T-helper 1 cell (primary cell): ENCODE measurements at regions not wholly inside any gene's neighbourhood (a gene's known extent, or its start where the extent isn't known, plus 50 kb on each side); places are given as distances from the start of the nearest gene placed in this dataset.

Experiments used
- DNase-seq, 5 donors: peaks; one replicate each; pipeline ENCODE4 v3.0.0-alpha.2; 2012 to 2020

DNA sequence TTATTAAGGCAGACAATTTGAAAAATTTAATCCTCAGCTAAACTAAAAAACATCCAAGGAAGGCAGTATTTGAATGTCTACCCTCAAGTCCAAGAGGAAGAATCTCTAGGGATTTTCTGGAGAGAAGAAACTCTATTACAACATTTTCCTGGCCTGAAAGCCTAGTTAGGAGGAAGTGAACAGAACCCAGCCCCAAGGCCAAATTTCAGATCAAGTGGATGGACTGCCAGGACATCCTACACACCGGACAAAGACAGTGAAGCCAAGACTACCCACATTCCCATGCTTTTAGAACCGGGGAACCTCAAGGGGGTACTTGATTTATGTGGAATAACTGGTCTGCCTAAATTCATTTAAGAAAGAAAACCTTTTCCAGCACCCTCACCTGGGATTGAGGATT, 108.9 kb upstream of the MEOX2 start:
- no peak for DNase-seq

DNA sequence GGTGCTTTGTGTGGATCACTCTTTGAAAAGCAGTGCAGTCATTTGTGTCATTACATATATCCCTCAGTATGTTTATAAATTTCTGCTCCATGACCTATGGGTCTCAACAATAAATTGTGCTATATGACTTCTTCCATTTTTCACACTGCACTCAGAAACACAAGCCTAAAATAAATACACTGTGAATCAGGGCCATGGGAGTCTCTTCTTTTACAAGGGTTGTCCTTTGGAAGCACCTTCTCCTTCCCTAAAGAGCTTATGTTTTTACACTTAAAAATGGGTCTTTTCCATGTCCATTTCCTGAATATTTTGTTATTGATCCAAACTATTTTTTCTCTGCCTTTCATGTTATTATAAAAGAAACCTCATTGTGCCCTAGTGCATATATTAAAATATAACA, 108.3 kb upstream of the MEOX2 start:
- DNase-seq, result no peak

DNA sequence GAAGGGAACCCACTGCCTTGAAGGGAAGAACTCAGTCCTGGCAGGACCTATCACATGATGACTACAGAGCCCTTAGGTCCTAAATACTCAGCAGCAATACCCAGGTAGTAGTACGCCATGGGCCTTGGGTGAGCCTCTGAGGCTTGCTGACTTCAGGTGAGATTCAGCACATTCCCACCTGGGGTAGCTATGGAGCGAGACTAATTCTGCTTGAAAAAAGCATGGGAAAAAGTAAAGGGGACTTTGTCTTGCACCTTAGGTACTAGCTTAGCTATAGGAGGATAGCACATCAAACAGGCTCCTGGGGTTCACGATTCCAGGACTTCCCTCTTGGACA, 98.2 kb upstream of the MEOX2 start:
- DNase-seq, result no peak

DNA sequence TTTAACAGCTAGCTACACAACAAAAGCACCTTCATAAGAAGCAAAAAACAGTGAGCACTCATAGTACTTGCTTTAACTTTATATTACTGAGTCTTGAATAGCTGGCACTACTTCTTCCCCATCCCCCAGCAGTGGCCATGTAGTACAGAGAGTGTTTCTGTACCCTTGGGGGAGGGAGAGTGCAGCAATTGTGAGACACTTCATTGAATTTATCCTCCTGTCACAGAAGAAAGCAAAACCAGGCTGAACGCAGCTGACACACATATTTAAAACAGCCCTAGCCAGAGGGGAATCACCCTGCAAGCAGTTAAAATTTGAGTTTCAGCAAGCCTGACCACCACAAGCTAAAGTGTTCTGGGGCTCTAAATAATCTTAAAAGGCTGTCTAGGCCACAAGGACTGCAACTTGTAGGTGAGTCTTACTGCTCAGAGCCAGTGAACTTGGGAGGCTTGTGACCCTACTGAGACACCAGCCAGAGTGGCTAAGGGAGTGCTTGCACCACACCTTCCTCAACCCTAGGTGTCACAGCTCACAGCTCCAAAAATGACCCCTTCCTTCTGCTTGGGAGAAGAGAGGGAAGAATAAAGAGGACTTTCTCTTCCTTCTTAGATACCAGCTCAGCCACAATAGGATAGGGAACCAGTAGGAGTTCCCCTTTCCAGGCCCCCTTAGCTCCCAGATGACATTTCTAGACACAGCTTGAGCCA, 97.7 kb upstream of the MEOX2 start:
- no peak for DNase-seq

DNA sequence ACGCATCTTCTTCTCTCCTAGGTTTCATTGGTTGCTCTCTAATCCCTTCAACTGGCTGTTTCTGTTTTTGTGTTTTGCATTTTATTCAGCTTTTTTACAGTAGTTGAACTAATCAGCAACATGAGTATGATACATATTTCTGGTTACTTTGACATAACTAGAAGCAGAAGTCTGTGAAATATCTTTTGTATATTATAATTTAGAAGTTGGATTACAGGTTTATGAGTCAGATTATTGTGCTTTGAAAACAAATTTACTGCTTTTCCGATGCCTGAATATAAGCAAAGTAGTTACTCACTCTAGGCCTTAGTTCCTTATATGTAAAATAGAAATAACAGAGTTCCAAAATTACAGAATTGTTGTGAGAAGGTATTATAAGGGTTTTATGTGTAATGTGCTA, 96.2 kb upstream of the MEOX2 start:
- no peak for DNase-seq

DNA sequence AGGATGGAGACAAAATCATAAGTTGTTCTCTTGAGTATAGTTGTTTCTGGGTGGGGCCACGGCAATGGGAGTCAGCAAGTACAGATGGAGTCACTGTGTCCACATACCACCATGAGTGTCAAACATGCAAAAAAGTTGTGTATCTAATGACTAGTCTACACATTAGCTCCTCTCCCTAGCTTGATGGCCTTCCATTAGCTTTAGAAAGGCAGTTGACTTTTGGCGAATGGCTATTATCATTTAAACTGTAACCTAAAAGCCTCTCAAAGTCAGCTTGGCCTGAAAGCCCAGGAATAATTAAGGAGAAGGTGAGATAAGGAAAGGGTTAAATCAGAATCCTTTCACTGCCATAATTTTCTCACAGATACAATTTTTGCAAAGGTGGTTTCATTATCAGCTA, 95.5 kb upstream of the MEOX2 start:
- DNase-seq, result no peak

DNA sequence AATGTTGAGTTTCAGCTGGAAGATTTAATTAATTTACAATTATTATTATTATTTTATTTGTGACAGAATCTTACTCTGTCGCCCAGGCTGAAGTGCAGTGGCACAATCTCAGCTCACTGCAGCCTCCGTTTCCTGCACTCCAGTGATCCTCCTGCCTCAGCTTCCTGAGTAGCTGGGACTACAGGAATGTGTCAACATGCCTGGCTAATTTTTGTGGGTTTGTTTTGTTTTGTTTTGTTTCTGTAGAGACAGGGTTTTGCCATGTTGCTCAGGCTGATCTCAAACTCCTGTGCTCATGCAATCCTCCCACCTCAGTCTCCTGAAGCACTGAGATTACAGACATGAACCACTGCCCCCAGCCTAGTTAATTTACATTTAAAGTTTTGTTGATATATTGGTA, 93.8 kb upstream of the MEOX2 start:
- DNase-seq, result no peak

DNA sequence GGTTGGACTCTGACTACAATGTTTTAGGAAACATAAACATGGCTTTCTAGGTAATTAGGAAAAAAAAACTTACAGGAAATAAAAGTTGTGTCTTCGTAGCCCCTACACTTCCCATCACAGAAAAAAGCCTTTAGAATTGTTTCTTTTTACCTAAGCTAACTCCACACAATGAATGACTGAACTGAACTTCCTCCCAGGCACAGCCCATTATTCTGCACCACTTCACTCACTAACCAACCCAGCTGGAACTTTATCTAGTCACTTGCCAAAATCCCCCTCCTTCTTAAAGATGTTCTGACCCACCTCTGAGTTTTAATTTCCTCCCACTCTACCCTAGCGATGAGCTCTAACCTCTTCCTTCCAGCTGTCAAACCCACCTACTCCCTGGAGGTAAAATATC, 91.7 kb upstream of the MEOX2 start:
- no peak for DNase-seq

DNA sequence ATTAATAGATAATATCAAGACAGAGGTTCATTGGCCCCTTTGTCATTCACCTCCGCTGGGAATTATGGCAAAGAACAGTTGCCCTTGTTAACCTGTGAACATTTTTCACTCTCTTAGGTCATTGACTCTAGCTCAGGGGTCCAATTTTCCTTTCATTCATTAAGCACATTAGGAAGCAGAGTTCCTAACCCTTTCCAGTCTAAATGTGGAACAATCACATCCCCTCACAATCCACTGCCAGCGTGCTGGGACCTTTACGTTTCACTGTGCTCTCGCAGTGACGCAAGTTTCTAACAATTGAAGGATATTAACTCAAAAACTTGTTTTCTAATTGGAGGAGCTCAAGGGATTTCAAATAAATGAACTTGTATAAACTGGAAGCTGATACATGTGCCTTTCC, 79.3 kb upstream of the MEOX2 start:
- DNase-seq, result no peak

DNA sequence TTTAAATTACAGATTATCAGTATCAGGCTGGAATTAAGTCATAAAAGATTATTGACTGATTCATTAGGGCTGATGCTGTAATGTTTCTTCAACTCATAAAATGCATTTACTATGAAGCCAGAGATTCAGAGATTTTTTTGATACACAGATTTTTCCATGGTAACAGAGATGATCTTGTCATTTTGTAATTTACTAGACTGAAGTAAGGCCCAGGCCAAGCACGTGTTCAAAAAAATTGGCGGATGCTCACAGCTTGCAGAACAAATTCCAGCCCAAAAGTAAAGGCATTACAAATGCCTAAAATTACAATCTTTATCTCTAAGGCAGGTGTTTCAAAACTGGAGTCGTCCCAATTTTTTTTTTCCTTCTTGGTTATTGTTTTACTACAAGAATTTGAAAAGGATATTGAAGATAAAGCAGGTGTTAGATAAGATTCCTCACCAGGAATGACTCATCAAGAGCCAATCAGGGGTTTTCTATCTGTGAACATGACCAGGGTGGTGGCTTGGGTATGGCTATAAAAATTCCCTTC, 78.4 kb upstream of the MEOX2 start:
- no peak for DNase-seq

DNA sequence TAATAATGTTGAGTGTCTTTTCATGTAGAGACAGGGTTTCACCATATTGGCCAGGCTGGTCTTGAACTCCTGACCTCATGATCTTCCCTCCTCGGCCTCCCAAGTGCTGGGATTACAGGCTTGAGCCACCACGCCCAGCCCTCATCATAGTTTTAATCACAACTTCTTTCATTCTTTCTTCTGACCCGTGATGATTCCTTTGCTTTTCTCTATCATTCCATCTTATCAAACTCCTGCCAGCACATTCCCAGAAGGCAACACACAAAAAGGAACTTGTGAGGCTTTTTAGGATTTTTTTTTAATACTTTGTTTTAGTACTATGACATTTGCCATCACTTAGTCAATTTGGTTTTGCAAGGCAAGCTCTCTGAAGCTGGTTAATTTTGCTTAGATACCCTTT, 77.5 kb upstream of the MEOX2 start:
- no peak for DNase-seq

DNA sequence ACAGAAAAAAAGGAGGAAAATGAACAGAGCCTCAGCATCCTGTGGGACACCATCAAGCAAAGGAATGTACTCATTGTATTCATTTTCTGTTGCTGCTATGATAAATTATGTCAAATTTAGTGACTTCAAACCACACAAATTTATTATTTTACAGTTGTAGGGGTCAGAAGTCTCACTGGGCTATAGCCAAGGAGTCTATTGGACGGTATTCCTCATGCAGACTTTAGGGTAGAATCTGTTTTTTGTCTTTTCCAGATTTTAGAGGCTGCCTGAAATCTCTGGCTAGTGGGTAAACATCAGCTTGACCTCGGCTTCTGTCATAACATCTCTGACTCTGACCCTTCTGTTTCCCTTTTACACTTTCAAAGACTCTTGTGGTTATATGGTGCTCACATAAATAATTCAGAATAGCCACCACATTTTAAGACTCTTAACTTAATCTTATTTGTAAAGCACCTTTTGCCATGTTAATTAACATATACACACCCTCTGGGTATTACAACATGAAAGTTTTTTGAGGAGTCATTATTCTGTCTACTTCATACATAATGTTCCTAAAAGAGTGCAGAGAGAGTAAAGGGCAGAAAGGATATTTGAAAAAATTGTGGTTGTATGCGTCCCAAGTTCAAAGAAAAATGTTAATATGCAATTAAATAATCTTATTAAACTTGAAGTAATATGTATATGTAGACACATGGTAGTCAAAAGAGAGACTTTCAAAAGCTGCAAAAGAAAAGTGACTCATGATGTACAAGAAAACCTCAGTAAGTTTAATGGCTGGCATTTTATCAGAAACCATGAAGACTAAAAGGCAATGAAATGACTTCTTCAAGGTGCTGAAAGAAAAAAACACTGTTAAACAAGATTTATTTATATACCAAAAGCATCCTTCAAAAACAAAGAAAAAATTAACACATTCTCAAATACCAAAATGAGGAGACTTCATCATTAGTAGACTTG, 70.8 kb upstream of the MEOX2 start:
- DNase-seq, result no peak

DNA sequence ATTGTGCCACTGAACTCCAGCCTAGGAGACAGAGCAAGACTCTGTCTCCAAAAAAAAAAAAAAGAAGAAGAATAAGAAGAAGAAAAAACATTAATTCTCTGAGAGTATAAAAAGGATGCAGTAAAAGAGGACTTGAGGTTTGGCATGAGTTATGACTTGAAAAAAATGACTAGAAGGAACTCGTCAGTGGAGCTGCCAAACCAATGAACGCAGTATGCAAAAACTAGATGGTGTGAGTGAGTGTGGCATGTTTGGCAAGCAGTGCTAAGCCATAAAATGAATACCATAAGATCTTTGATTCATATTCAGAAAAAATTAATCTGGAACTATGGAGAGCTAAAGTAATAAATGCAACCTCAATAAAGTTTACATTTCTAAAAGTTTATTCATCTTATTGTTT, 68.6 kb upstream of the MEOX2 start:
- DNase-seq, result no peak

DNA sequence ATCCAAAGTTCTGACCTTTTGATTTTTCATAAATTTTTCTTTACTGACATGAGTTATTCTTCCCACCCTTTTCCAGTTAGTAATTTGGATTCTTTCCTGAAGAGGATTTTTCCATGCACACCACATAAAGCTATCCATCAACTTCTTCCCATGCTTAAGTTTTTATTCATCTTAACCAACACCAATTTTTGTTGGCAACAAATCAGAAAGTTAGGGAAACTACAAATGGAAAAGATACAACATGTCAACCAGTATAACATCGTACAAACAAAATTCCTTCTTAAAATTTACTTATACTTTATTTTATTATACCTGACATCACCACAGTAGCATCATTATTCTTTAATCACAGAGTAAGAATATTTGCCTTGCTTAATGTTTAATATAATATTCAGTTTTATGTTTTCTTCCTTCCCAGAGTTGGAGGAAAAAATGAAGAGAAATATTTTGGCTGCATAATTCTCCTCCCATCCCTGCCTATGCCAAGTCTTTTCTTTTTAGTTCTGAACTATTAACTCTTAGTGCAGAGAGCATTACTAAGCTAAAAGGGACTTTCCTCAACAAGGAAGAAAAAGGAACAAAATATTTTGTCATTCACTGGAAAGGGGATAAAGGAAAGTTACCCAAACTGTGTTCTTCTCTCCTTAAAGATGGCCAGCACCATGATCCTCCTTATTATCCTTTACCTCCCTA, 67.5 kb upstream of the MEOX2 start:
- DNase-seq, result no peak

DNA sequence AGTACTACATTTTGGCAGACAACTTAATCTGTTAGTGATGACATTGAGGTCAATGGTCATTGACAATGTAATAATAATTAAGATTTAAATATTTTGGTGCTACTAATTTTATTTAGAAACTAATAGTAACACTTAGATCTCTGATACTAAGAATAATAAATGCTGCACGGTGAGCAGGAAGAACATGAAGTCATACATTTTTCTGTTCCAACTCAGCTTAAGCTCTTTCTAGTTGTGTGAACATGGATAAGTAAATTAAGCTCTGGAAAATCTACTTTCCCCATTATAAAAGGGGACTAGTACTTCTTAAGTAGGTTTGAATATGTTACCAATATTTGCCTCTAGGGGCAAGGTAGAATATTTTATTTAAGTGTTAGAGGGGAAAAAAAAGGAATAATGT, 65.9 kb upstream of the MEOX2 start:
- DNase-seq, result no peak

DNA sequence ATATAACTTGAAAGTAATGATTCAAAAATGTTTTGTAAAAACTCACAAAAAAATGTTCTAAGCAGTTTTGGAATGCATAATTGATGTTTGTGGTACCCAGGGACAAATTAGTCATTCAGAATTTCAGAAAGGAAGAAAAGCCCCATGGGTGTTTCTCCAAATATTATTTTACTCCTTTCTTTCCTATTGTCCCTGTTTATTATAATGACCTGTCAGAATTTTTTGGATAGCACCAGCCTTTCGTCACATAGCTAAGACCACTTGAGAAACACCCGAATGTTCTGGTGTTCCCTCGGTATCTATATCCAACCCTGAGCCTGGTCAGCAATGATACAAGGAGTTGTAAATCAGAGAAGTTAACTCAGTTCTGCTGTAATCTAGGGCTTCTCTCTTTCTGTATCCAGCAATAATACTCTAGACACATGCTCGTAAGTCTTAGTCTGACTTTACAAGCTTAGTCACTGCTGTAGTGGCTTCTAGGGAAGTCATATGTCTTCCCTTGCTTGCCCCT, 64.8 kb upstream of the MEOX2 start:
- DNase-seq, result no peak

DNA sequence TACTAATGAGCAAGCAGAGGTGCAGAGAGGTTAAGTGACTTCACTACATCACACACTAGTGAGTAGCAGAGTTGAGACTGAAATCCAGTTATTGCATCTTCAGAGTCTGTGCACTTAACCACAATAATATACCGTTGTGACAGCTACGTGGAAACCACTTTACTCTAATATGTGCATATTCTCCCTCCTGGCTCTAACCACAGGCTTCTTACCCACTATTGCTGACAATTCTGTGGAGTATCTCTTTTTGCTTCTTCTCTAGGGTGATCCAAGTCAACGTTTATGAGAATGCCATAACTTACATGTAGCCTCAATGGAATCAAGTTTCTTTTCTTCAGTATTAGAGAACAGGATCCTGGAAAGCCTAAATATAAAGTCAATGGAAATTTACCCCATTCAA, 64.2 kb upstream of the MEOX2 start:
- no peak for DNase-seq

DNA sequence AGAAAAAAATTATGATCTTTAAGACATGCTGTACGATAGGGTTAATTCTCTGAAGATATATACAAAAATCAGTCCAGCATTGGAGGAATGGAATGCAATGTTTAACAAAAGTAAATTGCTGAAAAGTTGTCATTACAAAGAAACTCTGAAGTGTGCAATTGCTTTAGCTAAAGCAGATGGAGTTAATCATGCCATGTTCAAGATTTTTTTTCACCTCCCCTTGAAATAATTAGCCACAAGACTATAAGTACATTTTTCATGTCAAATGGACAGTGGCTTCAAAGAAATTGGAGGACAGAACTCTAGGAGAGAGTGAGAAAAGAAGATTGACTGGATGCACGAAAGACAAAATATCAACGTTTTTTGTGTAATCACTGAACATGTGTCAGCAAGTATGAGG, 63.1 kb upstream of the MEOX2 start:
- DNase-seq, result no peak

DNA sequence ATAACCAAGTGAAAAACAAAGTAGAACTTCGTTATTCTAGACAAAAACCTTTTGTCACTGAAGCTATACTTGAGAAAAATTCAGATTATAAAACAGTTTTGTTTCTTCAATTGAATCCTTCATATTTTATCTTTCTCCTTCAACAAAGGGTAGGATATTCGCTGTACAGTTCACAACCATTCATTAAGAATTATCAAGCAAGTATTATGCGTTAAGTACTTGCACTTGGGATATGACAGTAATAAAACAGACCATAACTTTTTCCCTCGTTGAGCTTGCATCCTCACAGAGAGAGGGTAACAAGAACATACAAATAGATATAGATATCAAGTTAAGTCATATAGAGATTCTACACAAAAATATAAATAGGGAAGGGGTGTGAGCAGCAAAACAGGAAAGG, 61.2 kb upstream of the MEOX2 start:
- DNase-seq, result no peak

DNA sequence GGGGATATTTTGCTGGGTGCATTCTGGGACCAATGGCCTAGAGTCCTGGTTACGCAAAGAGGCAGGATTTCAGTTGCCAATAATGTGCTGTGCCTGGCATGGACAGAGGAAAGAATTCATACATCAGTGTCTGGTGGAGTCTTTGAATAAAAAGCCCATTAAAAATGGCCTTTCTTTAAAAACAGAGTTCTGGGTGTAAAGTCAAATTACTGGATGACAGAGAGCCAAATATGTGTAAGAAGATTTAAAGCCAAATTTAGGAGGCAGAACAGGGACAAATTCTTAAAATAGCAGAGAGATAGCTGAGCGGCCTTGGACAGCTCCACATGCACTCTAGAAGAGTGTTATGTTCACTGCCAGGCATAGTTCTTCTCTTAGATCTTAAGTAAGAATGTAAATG, 60.8 kb upstream of the MEOX2 start:
- DNase-seq, result no peak

DNA sequence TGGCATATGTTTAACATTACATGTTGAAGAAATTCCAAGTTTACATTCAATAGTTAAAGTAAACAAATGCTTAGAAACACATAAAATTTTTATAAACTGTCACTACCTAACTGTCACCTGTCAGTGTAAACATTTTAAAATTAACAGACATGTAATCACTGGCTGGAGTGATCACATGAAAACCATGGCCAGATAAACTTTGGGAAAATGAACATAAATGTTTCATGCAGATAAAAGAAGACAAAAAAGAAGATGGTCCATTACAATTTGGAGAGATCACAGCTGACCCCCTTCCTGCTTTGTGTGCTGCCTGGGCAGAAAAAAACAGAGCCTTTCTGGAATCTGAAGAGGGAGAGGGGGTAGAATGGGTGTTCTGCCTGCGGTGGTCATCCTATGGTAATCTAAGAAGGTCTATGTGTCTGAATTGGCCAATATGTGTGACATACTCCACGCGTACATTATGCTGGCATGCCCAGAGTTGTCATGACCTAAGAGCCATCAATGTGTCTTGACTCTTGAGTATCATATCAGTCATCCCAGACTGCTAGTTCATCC, 57.5 kb upstream of the MEOX2 start:
- no peak for DNase-seq

DNA sequence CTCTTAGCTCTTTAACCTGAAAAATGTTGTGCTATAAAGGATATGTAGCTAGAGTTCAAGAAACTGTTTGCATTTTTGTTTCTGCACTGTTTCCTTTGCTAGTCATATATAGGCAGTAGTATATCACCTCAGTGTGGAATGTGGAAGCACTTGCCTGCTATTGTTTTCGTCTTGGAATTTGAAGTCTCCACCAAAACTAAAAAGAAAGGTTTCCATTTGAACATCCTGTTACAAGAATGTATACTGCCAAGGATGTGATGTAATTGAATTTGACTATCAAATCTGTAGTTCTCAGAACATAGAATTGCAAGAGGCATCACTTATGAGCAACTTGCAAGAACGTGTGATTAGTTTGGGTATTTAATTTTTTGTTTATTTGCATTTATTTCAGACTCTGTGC, 51.1 kb upstream of the MEOX2 start:
- no peak for DNase-seq
